Retinal pigment epithelial cell (primary cell): ENCODE measurements at regions not wholly inside any gene's neighbourhood (a gene's known extent, or its start where the extent isn't known, plus 50 kb on each side); places are given as distances from the start of the nearest gene placed in this dataset.
"Not testable (repeated sequence)": the region's sequence is repeated elsewhere in the genome, so short reads cannot be mapped to it uniquely, and the experiment has no call there.

ENCODE experiments used
- DNase-seq: peaks from one replicate; pipeline ENCODE4 v3.0.0-alpha.2; 2010; ENCODE audit warnings: low read depth
- H3K4me3 ChIP-seq: 2 replicates; pipeline ENCODE4 v1.5.1; 2011; ENCODE audit warnings: mild to moderate bottlenecking, low read length, control low read depth, moderate library complexity
- TF ChIP-seq, protein P1 (sequence below): conservative IDR thresholded peaks from 2 replicates; pipeline ENCODE4 v1.5.1; 2011; ENCODE audit warnings: low read depth, low read length, control low read depth, inconsistent platforms

- TF ChIP-seq, protein P1, sequence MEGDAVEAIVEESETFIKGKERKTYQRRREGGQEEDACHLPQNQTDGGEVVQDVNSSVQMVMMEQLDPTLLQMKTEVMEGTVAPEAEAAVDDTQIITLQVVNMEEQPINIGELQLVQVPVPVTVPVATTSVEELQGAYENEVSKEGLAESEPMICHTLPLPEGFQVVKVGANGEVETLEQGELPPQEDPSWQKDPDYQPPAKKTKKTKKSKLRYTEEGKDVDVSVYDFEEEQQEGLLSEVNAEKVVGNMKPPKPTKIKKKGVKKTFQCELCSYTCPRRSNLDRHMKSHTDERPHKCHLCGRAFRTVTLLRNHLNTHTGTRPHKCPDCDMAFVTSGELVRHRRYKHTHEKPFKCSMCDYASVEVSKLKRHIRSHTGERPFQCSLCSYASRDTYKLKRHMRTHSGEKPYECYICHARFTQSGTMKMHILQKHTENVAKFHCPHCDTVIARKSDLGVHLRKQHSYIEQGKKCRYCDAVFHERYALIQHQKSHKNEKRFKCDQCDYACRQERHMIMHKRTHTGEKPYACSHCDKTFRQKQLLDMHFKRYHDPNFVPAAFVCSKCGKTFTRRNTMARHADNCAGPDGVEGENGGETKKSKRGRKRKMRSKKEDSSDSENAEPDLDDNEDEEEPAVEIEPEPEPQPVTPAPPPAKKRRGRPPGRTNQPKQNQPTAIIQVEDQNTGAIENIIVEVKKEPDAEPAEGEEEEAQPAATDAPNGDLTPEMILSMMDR: no peak
- no peak for DNase-seq
- no peak overlapping the region for H3K4me3 ChIP-seq
Observed at GRCh38 chr12:91454179-91454578, 271.6 kb upstream of the DCN start.

DNA sequence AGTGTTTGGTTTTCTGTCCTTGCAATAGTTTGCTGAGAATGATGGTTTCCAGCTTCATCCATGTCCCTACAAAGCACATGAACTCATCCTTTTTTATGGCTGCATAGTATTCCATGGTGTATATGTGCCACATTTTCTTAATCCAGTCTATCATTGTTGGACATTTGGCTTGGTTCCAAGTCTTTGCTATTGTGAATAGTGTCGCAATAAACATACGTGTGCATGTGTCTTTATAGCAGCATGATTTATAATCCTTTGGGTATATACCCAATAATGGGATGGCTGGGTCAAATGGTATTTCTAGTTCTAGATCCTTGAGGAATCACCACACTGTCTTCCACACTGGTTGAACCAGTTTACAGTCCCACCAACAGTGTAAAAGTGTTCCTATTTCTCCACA lies 269.8 kb upstream of the DCN start:
- not testable (repeated sequence) for H3K4me3 ChIP-seq, DNase-seq

DNA sequence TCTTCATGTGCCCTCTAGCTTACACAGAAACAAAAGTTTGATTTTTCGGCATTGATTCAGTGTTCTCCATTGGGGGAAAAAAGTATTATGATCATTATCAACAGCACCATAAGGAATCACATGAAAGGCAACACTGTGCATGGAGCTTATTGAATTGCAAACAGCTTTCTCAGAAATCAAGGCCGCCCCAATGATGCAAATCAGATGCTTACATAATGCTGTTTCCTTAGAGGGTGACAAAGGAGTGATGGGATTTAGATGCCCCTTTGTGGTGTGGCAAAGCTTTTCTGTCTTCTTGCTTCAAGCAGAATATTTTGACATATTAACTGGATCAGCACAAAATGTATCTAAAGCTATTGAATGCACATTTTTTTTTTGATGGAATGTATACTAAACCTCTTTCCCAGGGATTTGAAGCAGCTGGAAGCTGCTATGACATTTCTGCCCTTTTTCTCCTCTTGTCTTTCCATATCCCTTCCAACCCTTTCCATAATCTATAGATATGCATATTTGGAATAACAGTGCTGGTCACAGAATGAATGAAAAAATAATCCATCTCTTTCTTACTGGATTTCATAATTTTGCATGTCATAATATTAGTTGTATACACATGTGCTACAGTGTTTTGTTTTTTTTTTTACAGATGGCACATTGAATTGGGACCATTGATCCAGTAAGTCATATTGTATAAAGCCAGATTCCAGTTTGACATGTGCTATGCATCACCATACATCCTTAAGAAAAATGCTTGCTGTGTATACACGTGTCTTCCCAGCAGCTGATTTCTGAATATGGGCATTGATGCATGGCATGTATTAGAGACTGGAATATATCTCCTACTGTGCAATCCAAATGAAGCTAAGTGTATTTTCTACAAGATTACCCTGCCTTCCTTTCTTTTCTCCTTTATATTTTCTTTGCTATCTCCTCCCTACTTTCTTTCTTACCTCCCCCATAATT lies 259.7 kb upstream of the DCN start:
- H3K4me3 ChIP-seq: no peak overlapping the region
- DNase-seq: no peak
- TF ChIP-seq, protein P1: no peak

DNA sequence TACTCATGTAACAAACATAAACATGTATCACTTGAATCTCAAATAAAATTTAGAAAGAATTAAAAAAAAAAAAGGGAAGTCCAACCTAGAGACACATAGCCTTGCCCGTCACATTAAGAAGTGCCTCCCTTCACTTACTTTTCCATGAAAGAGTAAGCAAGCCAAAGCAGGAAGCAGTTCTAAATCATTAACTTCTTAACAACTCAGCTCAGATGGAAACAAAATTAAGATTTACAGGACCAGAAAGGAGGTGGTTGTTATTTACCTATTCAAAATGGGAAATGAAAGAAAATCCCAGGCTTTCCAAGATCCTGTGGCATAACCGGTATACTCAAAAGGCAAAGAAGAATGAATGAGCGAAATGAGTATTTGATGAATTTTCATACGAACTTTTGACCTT lies 258.6 kb upstream of the DCN start:
- no peak overlapping the region for H3K4me3 ChIP-seq
- TF ChIP-seq, protein P1: no peak
- no peak for DNase-seq

- DNase-seq: no peak
- H3K4me3 ChIP-seq: no peak overlapping the region
- TF ChIP-seq, protein P1: no peak
Observed at GRCh38 chr12:91434081-91434480, 251.5 kb upstream of the DCN start.

- TF ChIP-seq, protein P1: no peak
- DNase-seq: no peak
- H3K4me3 ChIP-seq: no peak overlapping the region
Observed at GRCh38 chr12:91432755-91433154, 250.1 kb upstream of the DCN start.

DNA sequence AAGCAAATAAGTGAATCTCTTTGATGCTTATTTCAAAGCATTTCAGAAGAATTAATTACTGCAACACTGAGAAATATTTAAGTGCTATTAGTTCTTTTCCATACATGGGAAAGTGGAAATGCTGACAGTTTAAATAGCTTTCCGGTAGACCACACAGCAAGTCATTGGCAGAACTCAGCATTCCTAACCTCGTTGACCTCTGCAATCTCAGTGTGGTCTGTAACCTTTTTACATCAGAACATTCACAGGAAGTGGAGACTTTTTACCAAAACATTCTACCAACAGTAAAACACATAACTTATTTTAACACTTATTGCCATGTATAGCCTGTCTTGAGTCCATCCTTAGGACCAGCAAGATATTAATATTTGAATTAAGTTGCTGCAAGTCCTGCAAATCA lies 249.5 kb upstream of the DCN start:
- DNase-seq: peak; percentile 90
- no peak overlapping the region for H3K4me3 ChIP-seq
- TF ChIP-seq, protein P1: no peak
